Gastroesophageal sphincter (tissue), 4 donors: ENCODE measurements at regions not wholly inside any gene's neighbourhood (a gene's known extent, or its start where the extent isn't known, plus 50 kb on each side); places are given as distances from the start of the nearest gene placed in this dataset.

Experiments used
- ATAC-seq: fragments of 150-250 bp; one replicate; pipeline ENCODE4 v1.9.1; 2016; ENCODE audit warnings: mild to moderate bottlenecking, moderate library complexity
- H3K27ac ChIP-seq, 4 donors: fragments of 200-600 bp; sonication (generic) in 3 of 4; 1 replicate in 3 of 4; 2 replicates in 1 of 4; pipeline ENCODE4 v1.5.1; 2016 to 2019
- H3K27me3 ChIP-seq: fragments of 200-600 bp; sonication (generic); one replicate; pipeline ENCODE4 v1.5.1; 2019
- H3K36me3 ChIP-seq, 2 donors: fragments of 200-600 bp; sonication (generic); one replicate each; pipeline ENCODE4 v1.5.1; 2019; ENCODE audit warnings: control low read depth in 1 of 2
- H3K4me1 ChIP-seq, 3 donors: fragments of 200-600 bp; sonication (generic); 1 replicate in 2 of 3; 2 replicates in 1 of 3; pipeline ENCODE4 v1.5.1; 2016 to 2019; ENCODE audit warnings: control low read depth in 2 of 3
- H3K4me3 ChIP-seq, 2 donors: fragments of 200-600 bp; sonication (generic); one replicate each; pipeline ENCODE4 v1.5.1; 2019; ENCODE audit warnings: mild to moderate bottlenecking in 1 of 2, moderate library complexity in 1 of 2
- H3K9me3 ChIP-seq, 3 donors: fragments of 200-600 bp; sonication (generic); one replicate each; pipeline ENCODE4 v1.5.1; 2017 to 2019; ENCODE audit warnings: control low read depth in 2 of 3
- CTCF ChIP-seq, 4 experiments: fragments of 200-600 bp in 2 of 4; fragments of 450-650 bp in 2 of 4; sonication (generic) in 1 of 4; IDR thresholded peaks; one replicate each; pipeline ENCODE4 v1.5.1; 2017 to 2019; ENCODE audit warnings: antibody characterized with exemption in 4 of 4, mild to moderate bottlenecking in 2 of 4, moderate library complexity in 2 of 4
- EP300 ChIP-seq: sonication (generic); formaldehyde crosslinking; IDR thresholded peaks from one replicate; pipeline ENCODE4 v1.6.1; 2017; ENCODE audit warnings: antibody characterized with exemption, mild to moderate bottlenecking
- POLR2A ChIP-seq, 2 donors: fragments of 450-650 bp; IDR thresholded peaks; one replicate each; pipeline ENCODE4 v1.6.1; 2017; ENCODE audit warnings: antibody characterized with exemption in 2 of 2, mild to moderate bottlenecking in 2 of 2, moderate library complexity in 1 of 2
- POLR2AphosphoS5 ChIP-seq: sonication (generic); formaldehyde crosslinking; IDR thresholded peaks from one replicate; pipeline ENCODE4 v1.6.1; 2017; ENCODE audit warnings: antibody characterized with exemption
- WGBS, 2 donors: methylation state at CpG; one replicate each; pipeline ENCODE4 v1.1.5; 2018; ENCODE audit warnings: low coverage in 1 of 2; 5-methylcytosine and 5-hydroxymethylcytosine counted together

GRCh38 chr17:70368011-70368410 lies 198.7 kb downstream of the KCNJ2 start:
- Histone ChIP-seq H3K9me3 (no peaks in the 10 kb centered on the region), H3K27ac (no peak overlapping the region), H3K36me3 (no peaks in the 10 kb centered on the region), H3K4me3 (no peak overlapping the region), H3K4me1 (no peaks in the 10 kb centered on the region), H3K27me3 (no peaks in the 10 kb centered on the region)
- TF ChIP-seq CTCF (IDR thresholded peaks at IDR 0.05), result no peak
- no peak for ATAC-seq

GRCh38 chr17:70369391-70369790 lies 200.1 kb downstream of the KCNJ2 start:
- ATAC-seq, result no peak
- no peaks in the 10 kb centered on the region for H3K27me3 ChIP-seq
- no peak for TF ChIP-seq CTCF (IDR thresholded peaks at IDR 0.05)
- TF ChIP-seq EP300, result no peak
- no peak for TF ChIP-seq POLR2A (IDR thresholded peaks at IDR 0.05)
- TF ChIP-seq POLR2AphosphoS5, result no peak
- no peak overlapping the region for H3K4me3 ChIP-seq
- WGBS, 2 donors, result 62 to 67% methylated on average over 2 of the region's 2 CpGs
- no peaks in the 10 kb centered on the region for H3K36me3 ChIP-seq
- no peak overlapping the region for H3K27ac ChIP-seq
- no peaks in the 10 kb centered on the region for H3K9me3 ChIP-seq
- no peaks in the 10 kb centered on the region for H3K4me1 ChIP-seq

- no peaks in the 10 kb centered on the region for H3K27me3 ChIP-seq
- H3K27ac ChIP-seq, result no peak overlapping the region
- no peak for ATAC-seq
- TF ChIP-seq POLR2AphosphoS5 (no peak), POLR2A (IDR thresholded peaks at IDR 0.05) (no peak), CTCF (IDR thresholded peaks at IDR 0.05) (no peak), EP300 (no peak)
- H3K4me3 ChIP-seq, result no peak overlapping the region
- 80% methylated on average over 4 of the region's 4 CpGs; no CpG with 5 or more reads in 1 of the 2 donors for WGBS, 2 donors
- no peaks in the 10 kb centered on the region for H3K36me3 ChIP-seq
- no peaks in the 10 kb centered on the region for H3K9me3 ChIP-seq
- no peaks in the 10 kb centered on the region for H3K4me1 ChIP-seq
Observed at GRCh38 chr17:70370816-70371215, 201.5 kb downstream of the KCNJ2 start.

- H3K36me3 ChIP-seq, result no peaks in the 10 kb centered on the region
- 63 to 92% methylated on average over 1 of the region's 1 CpG for WGBS, 2 donors
- H3K4me1 ChIP-seq, result no peaks in the 10 kb centered on the region
- no peak overlapping the region for H3K27ac ChIP-seq
- no peak for ATAC-seq
- H3K9me3 ChIP-seq, result no peaks in the 10 kb centered on the region
- TF ChIP-seq POLR2A (IDR thresholded peaks at IDR 0.05), result no peak
- no peak for TF ChIP-seq CTCF (IDR thresholded peaks at IDR 0.05)
- no peak for TF ChIP-seq POLR2AphosphoS5
- no peak for TF ChIP-seq EP300
- H3K27me3 ChIP-seq, result no peaks in the 10 kb centered on the region
- H3K4me3 ChIP-seq, result no peak overlapping the region
Observed at GRCh38 chr17:70373369-70373768, 204.0 kb downstream of the KCNJ2 start.

- no peak overlapping the region for H3K4me3 ChIP-seq
- H3K4me1 ChIP-seq, result no peaks in the 10 kb centered on the region
- H3K9me3 ChIP-seq, result no peaks in the 10 kb centered on the region
- H3K36me3 ChIP-seq, result no peaks in the 10 kb centered on the region
- H3K27ac ChIP-seq, result no peak overlapping the region
- TF ChIP-seq CTCF (IDR thresholded peaks at IDR 0.05), result no peak
- TF ChIP-seq POLR2A (IDR thresholded peaks at IDR 0.05), result no peak
- no peak for TF ChIP-seq POLR2AphosphoS5
- TF ChIP-seq EP300, result no peak
- H3K27me3 ChIP-seq, result no peaks in the 10 kb centered on the region
- 55 to 77% methylated on average over 4 to 7 of the region's 7 CpGs for WGBS, 2 donors
- no peak for ATAC-seq
Observed at GRCh38 chr17:70374496-70374895, 205.2 kb downstream of the KCNJ2 start.
